Type B pancreatic cell (in vitro differentiated cells): ENCODE measurements at regions not wholly inside any gene's neighbourhood (a gene's known extent, or its start where the extent isn't known, plus 50 kb on each side); places are given as distances from the start of the nearest gene placed in this dataset.

Source experiments
- DNase-seq: peaks from one replicate; pipeline ENCODE4 v3.0.0; 2021; ENCODE audit warnings: mixed read lengths; ENCODE audit not compliant: unreplicated experiment; ENCODE audit errors: extremely low spot score
- H3K27ac Mint-ChIP-seq: 2 replicates; pipeline ENCODE4 v1.8.0; 2021; ENCODE audit warnings: mild to moderate bottlenecking, mixed read lengths
- H3K27me3 Mint-ChIP-seq: 2 replicates; pipeline ENCODE4 v1.8.0; 2021; ENCODE audit warnings: mixed read lengths
- H3K36me3 Mint-ChIP-seq: 2 replicates; pipeline ENCODE4 v1.8.0; 2021; ENCODE audit warnings: mixed read lengths
- H3K4me1 Mint-ChIP-seq: one replicate; pipeline ENCODE4 v1.8.0; 2021; ENCODE audit warnings: mixed read lengths; ENCODE audit not compliant: unreplicated experiment
- H3K4me3 Mint-ChIP-seq: 2 replicates; pipeline ENCODE4 v1.8.0; 2021; ENCODE audit warnings: mild to moderate bottlenecking, mixed read lengths
- H3K9me3 Mint-ChIP-seq: 2 replicates; pipeline ENCODE4 v1.8.0; 2021; ENCODE audit warnings: mixed read lengths
- CTCF ChIP-seq: fragments of 200-600 bp; sonication (generic); conservative IDR thresholded peaks from 2 replicates; pipeline ENCODE4 v1.5.0; 2021; ENCODE audit warnings: antibody characterized with exemption, mild to moderate bottlenecking

- Mint-ChIP-seq H3K27ac (no peak overlapping the region), H3K4me3 (no peak overlapping the region), H3K9me3 (no peaks in the 10 kb centered on the region), H3K36me3 (no peaks in the 10 kb centered on the region), H3K27me3 (peaks cover 38% of the 10 kb centered on the region), H3K4me1 (peaks cover 27% of the 10 kb centered on the region)
- DNase-seq = no peak
- TF ChIP-seq CTCF = no peak
Observed at GRCh38 chr20:57066126-57066900, 200.1 kb downstream of the BMP7 start.

- Mint-ChIP-seq H3K4me1 (peaks cover 36% of the 10 kb centered on the region), H3K27me3 (peaks cover 30% of the 10 kb centered on the region), H3K27ac (no peak overlapping the region), H3K36me3 (no peaks in the 10 kb centered on the region), H3K4me3 (no peak overlapping the region), H3K9me3 (no peaks in the 10 kb centered on the region)
- DNase-seq = no peak
- no peak for TF ChIP-seq CTCF
Observed at GRCh38 chr20:57069442-57069841, 197.0 kb downstream of the BMP7 start.

GRCh38 chr20:57070296-57070695 lies 196.1 kb downstream of the BMP7 start:
- no peak for DNase-seq
- Mint-ChIP-seq H3K27me3 (peaks cover 32% of the 10 kb centered on the region), H3K36me3 (no peaks in the 10 kb centered on the region), H3K27ac (no peak overlapping the region), H3K4me3 (no peak overlapping the region), H3K9me3 (no peaks in the 10 kb centered on the region), H3K4me1 (peaks cover 36% of the 10 kb centered on the region)
- no peak for TF ChIP-seq CTCF

- H3K27ac Mint-ChIP-seq = peak overlapping the region; percentile 76
- TF ChIP-seq CTCF = no peak
- peaks cover 2% of the 10 kb centered on the region for H3K9me3 Mint-ChIP-seq
- no peaks in the 10 kb centered on the region for H3K36me3 Mint-ChIP-seq
- peak overlapping the region; percentile 81 for H3K4me3 Mint-ChIP-seq
- peaks cover 31% of the 10 kb centered on the region for H3K27me3 Mint-ChIP-seq
- peaks cover 26% of the 10 kb centered on the region for H3K4me1 Mint-ChIP-seq
- DNase-seq = no peak
Observed at GRCh38 chr20:57071283-57071731, 195.1 kb downstream of the BMP7 start.

- peak overlapping the region; percentile 81 for H3K4me3 Mint-ChIP-seq
- peaks cover 28% of the 10 kb centered on the region for H3K27me3 Mint-ChIP-seq
- DNase-seq = no peak
- H3K9me3 Mint-ChIP-seq = peaks cover 4% of the 10 kb centered on the region
- H3K36me3 Mint-ChIP-seq = no peaks in the 10 kb centered on the region
- no peak for TF ChIP-seq CTCF
- peaks cover 18% of the 10 kb centered on the region for H3K4me1 Mint-ChIP-seq
- H3K27ac Mint-ChIP-seq = peak overlapping the region; percentile 76
Observed at GRCh38 chr20:57071954-57072583, 194.4 kb downstream of the BMP7 start.
